GM19438 (cell line): ENCODE measurements at regions not wholly inside any gene's neighbourhood (a gene's known extent, or its start where the extent isn't known, plus 50 kb on each side); places are given as distances from the start of the nearest gene placed in this dataset.

Experiments
- ATAC-seq: cut with Tn5 transposase; IDR thresholded peaks from one replicate; pipeline ENCODE4 v1.9.1; 2021; ENCODE audit warnings: low read depth; ENCODE audit not compliant: unreplicated experiment

DNA sequence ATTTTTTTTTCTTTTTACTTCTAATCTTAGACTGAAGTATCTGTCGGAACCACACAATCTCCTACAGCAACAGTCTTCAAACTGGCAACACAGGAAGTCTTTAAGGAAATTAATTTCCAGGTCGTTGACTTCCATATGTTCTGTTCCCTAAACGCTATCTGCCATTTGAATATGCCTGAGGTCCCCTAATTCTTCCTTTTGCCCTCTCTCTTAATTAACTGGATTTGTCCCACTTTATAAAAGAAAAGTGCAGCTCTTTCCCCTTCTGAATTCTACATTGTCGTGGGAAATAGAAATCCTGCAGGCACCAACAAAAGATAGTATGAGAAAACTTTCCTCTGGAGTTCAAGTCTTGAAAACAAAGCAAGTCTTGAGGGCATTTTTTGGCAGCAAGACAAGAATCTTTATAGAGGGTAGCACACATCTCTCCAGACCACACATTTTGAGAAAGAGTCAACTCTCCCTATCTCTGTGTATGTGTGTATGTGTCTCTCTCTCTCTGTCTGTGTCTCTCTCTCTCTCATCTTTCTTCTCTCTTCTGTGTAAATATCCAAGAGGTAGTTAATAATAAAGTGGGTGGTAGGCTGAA is 879.8 kb downstream of the SOCS6 start:
- no peak for ATAC-seq

DNA sequence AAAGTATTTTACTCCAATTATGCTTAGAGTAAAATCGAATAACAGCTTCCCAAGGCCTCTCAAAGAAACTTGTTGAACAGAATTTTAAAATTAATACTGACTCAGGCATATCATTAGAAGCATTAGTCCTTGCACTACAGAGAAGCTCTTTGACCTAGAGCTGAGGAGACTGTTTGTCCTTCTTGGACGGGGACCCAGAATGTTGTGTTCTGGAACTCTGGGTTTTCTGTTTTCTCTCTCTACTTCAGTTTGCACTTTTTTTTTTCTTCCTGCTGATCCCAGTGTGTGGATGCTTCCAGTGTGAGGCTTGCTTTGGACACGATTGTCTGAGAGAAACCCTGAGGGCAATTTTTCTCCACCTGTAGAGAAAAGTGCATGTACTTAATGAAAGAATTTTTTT is 847.6 kb downstream of the SOCS6 start:
- ATAC-seq, result no peak

DNA sequence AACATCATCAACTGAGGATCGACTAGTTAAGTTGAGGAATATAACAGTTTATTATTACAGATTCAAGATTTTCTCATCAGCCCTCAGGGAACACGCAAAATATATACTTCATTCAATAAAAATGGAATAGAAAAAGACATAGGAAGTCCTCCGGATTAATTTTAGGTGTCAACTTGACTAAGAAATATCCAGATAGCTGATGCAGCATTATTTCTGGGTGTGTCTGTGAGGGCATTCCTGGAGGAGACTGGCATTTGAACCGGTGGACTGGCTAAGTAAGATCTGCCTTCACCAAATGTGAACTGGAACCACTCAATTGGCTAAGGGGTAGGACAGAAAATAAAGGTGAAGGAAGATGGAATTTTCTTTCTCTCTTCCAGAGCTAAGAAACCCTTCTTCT is 845.3 kb downstream of the SOCS6 start:
- no peak for ATAC-seq

- no peak for ATAC-seq
These were observed 843.1 kb downstream of the SOCS6 start for GRCh38 chr18:71131918-71132317.

GRCh38 chr18:71130351-71130750 is 841.5 kb downstream of the SOCS6 start:
- no peak for ATAC-seq

DNA sequence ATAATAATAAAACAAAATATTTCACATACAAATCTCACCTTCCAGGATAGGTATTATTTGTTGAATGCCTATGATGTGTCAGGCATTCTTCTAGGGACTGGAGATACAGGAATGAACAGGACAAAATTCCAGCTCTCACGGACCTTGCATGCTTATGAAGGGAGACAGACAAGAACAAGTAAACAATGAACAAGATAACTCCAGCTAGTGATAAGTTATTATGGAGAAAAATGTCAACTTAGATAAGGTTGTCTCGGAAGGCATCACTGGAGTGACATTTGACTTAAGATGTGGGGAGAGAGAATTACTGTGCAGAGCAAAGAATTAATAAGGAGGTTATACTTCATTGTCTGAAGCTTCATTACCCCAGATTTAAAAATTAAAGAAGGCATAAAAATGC is 836.7 kb downstream of the SOCS6 start:
- no peak for ATAC-seq

- ATAC-seq, result no peak
These were observed 827.7 kb downstream of the SOCS6 start for GRCh38 chr18:71116535-71116934.

DNA sequence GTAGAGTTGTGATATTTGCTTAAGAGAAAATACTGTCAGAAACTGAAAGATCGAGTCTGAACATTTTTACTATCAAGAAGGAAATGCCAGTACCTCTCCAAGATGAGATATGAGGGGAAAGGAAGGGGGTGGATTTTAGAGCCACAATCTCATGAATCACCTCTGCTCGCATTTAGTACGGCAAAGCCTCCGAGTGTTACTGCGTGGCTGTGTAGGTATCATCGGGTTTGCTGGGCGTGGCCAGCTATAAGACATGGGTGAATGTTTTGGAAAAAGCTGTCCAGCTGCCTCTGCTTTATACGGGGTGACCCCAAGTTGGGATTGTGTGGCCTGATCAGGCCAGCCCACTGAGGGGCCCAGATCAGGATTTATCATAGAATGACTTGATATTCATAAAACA is 826.4 kb downstream of the SOCS6 start:
- no peak for ATAC-seq

GRCh38 chr18:71114550-71115210 is 825.8 kb downstream of the SOCS6 start:
- ATAC-seq, result no peak

- no peak for ATAC-seq
These were observed 818.4 kb downstream of the SOCS6 start for GRCh38 chr18:71107244-71107643.

GRCh38 chr18:71106701-71107100 is 817.9 kb downstream of the SOCS6 start:
- ATAC-seq, result no peak

- no peak for ATAC-seq
These were observed 817.2 kb downstream of the SOCS6 start for GRCh38 chr18:71105994-71106546.

GRCh38 chr18:71105078-71105819 is 816.4 kb downstream of the SOCS6 start:
- no peak for ATAC-seq

GRCh38 chr18:71079606-71080005 is 790.8 kb downstream of the SOCS6 start:
- ATAC-seq, result no peak

GRCh38 chr18:71077451-71077850 is 788.6 kb downstream of the SOCS6 start:
- ATAC-seq, result no peak

- ATAC-seq, result no peak
These were observed 786.3 kb downstream of the SOCS6 start for GRCh38 chr18:71075147-71075546.

DNA sequence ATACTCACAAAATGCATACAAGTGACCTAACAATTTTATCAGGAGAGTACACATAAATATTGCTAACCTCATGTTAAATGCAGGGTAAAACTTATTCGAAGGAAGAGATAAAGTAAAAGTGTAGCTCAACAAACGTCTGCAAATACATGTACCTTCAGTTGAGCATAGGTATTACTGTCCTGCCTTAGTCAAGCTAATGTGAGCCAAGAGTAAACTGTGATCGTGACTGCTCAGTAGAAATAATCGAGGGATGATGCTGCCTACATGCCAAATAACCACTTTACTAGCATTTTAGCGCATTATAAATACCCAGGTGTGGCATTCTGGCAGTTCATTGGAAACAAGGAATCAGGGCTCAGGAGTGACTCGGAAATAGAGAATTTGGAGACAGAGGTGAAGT is 779.5 kb downstream of the SOCS6 start:
- ATAC-seq, result no peak

GRCh38 chr18:71049893-71050292 is 761.0 kb downstream of the SOCS6 start:
- ATAC-seq, result no peak

DNA sequence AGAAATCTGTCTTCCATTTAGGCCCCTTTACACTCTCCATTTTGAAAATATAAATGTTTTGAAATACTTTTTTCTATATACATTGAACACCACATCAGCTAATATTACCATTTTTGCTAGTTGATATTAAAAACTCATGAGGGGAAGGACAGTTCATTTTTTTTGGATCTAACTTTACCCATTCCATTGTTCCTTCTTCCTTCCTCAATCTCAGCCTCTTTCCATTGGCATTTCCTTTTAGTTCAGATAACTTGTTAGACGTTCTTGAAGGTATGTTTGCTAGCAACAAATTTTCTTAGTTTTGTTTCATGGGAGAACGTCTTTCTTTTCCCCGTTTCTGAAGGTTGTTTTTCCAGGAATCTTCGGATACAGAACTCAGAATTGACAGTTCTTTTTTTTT is 759.0 kb downstream of the SOCS6 start:
- ATAC-seq, result no peak

- no peak for ATAC-seq
These were observed 756.7 kb downstream of the SOCS6 start for GRCh38 chr18:71045331-71046065.

DNA sequence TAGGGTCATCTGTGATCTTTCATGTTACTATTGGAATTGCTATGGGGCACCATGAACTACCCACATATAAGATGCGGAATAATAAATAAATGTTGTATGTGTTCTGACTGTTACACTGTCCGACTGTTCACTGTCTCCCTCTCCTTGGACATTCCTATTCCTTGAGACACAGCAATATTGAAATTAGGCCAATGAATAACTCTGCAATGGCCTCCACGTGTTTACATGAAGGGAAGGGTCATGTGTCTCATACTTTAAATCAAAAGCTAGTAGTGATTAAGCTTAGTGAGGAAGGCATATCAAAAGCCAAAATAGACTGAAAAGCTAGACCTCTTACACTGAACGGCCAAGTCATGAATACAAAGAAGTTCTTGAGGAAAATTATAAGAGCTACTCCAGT is 751.3 kb downstream of the SOCS6 start:
- ATAC-seq, result no peak
